ENCODE measurements at regions not wholly inside any gene's neighbourhood (a gene's known extent, or its start where the extent isn't known, plus 50 kb on each side); places are given as distances from the start of the nearest gene placed in this dataset.

DNA sequence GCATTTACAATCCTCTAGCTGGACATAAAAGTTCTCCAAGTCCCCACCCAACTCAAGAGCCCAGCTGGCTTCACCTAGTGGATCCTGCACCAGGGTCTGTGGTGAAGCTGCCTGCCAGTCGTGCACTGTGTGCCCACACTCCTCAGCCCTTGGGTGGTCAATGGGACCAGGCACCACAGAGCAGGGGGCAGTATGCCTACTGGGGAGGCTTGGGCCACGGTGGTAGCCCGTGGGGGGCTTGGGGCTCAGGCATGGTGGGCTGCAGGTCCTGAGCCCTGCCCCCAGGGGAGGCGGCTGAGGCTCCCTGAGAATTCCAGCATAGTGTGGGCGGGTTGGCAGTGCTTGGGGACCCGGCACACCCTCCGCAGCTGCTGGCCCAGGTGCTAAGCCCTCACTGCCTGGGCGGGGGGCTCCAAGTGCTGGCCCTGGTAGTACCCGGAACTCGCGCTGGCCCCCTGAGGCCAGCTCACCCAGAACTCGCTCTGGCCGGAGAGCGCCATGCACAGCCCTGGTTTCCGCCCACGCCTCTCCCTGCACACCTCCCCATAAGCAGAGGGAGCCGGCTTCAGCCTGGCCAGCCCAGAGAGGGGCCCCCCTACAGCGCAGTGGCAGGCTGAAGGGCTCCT is 1473.4 kb downstream of the SUCLG1 start:
- TF ChIP-seq, protein P1, sequence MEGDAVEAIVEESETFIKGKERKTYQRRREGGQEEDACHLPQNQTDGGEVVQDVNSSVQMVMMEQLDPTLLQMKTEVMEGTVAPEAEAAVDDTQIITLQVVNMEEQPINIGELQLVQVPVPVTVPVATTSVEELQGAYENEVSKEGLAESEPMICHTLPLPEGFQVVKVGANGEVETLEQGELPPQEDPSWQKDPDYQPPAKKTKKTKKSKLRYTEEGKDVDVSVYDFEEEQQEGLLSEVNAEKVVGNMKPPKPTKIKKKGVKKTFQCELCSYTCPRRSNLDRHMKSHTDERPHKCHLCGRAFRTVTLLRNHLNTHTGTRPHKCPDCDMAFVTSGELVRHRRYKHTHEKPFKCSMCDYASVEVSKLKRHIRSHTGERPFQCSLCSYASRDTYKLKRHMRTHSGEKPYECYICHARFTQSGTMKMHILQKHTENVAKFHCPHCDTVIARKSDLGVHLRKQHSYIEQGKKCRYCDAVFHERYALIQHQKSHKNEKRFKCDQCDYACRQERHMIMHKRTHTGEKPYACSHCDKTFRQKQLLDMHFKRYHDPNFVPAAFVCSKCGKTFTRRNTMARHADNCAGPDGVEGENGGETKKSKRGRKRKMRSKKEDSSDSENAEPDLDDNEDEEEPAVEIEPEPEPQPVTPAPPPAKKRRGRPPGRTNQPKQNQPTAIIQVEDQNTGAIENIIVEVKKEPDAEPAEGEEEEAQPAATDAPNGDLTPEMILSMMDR (conservative IDR thresholded peaks at IDR 0.05 in 1 of 2, IDR thresholded peaks at IDR 0.05 in 1 of 2; ENCODE audit: low read depth in 1 of 2, low read length in 2 of 2), result no peak
- no peak for TF ChIP-seq EZH2 (IDR thresholded peaks at IDR 0.05; ENCODE audit: low read length, missing control alignments)

Measured in fibroblast of lung (primary cell).